Testis (tissue), 2 donors: ENCODE measurements at regions not wholly inside any gene's neighbourhood (a gene's known extent, or its start where the extent isn't known, plus 50 kb on each side); places are given as distances from the start of the nearest gene placed in this dataset.
"Not testable (repeated sequence)": the region's sequence is repeated elsewhere in the genome, so short reads cannot be mapped to it uniquely, and the experiment has no call there.

Experiments used
- DNase-seq: peaks from one replicate; pipeline ENCODE4 v3.0.0-alpha.2; 2019
- H3K27ac ChIP-seq, 2 donors: fragments of 200-600 bp; sonication (generic); one replicate each; pipeline ENCODE4 v1.5.1; 2019
- H3K27me3 ChIP-seq: fragments of 200-600 bp; sonication (generic); one replicate; pipeline ENCODE4 v1.5.1; 2019
- H3K36me3 ChIP-seq: fragments of 200-600 bp; sonication (generic); one replicate; pipeline ENCODE4 v1.5.1; 2017; ENCODE audit warnings: low read depth; ENCODE audit errors: missing control alignments
- H3K4me1 ChIP-seq: fragments of 200-600 bp; sonication (generic); one replicate; pipeline ENCODE4 v1.5.1; 2019
- H3K4me3 ChIP-seq, 2 donors: fragments of 200-600 bp; sonication (generic); one replicate each; pipeline ENCODE4 v1.5.1; 2017 to 2019
- H3K9me3 ChIP-seq: fragments of 200-600 bp; sonication (generic); one replicate; pipeline ENCODE4 v1.5.1; 2017
- POLR2A ChIP-seq: fragments of 450-650 bp; IDR thresholded peaks from one replicate; pipeline ENCODE4 v1.6.1; 2017; ENCODE audit warnings: antibody characterized with exemption, mild to moderate bottlenecking, moderate library complexity
- WGBS, 2 donors: methylation state at CpG; one replicate each; pipeline ENCODE4 v1.1.5; 2018; 5-methylcytosine and 5-hydroxymethylcytosine counted together
- intact Hi-C: fragments of 100-400 bp; cut with DNase I; formaldehyde crosslinking; loops from one replicate; pipeline ENCODE4 v1.15.1; 2023; ENCODE audit warnings: low total_unique reads
- TF ChIP-seq, protein P1 (sequence below), 3 experiments: fragments of 450-650 bp in 2 of 3; fragments of 200-600 bp in 1 of 3; sonication (generic) in 1 of 3; IDR thresholded peaks; one replicate each; pipeline ENCODE4 v1.5.1; 2016 to 2019; ENCODE audit warnings: antibody characterized with exemption in 3 of 3, mild to moderate bottlenecking in 2 of 3, moderate library complexity in 1 of 3

DNA sequence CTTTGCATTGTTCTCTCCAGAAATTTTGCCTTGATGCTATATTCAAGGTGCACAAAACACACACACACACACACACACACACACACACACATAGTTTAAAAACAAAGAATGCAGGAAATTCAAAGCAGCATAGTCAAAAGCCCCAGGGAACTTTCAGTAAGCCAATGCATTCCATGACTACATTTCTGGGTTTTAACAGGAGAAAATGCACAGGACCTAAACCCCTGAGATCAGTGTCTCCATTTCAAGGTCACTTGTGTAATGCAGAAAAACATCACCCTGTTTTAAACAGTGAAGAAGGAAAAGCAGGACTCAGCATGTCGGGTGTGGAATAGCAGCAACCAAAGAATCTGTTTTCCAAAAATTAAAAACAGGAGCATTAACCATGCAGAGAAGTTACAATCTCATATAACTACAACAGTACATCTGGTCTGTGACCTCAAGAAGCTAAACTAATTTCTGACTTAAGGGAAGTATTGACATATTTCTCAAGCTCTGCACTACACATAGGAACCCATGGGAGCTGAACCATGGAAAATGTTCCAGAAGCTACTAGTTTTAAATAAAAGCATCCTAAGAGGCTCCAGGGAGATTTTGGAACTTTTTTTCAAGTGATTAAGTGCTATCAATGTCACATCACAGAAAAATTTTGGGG, 296.7 kb downstream of the HINT1 start:
- 43 to 62% methylated on average over 1 of the region's 1 CpG for WGBS, 2 donors
- no peaks in the 10 kb centered on the region for H3K4me1 ChIP-seq
- no peak for TF ChIP-seq POLR2A
- TF ChIP-seq, protein P1, sequence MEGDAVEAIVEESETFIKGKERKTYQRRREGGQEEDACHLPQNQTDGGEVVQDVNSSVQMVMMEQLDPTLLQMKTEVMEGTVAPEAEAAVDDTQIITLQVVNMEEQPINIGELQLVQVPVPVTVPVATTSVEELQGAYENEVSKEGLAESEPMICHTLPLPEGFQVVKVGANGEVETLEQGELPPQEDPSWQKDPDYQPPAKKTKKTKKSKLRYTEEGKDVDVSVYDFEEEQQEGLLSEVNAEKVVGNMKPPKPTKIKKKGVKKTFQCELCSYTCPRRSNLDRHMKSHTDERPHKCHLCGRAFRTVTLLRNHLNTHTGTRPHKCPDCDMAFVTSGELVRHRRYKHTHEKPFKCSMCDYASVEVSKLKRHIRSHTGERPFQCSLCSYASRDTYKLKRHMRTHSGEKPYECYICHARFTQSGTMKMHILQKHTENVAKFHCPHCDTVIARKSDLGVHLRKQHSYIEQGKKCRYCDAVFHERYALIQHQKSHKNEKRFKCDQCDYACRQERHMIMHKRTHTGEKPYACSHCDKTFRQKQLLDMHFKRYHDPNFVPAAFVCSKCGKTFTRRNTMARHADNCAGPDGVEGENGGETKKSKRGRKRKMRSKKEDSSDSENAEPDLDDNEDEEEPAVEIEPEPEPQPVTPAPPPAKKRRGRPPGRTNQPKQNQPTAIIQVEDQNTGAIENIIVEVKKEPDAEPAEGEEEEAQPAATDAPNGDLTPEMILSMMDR (IDR thresholded peaks at IDR 0.05): no peak
- no peaks in the 10 kb centered on the region for H3K36me3 ChIP-seq
- H3K4me3 ChIP-seq: no peak overlapping the region
- H3K27ac ChIP-seq: no peak overlapping the region
- no peaks in the 10 kb centered on the region for H3K9me3 ChIP-seq
- intact Hi-C loops: no loop called here
- no peak for DNase-seq
- H3K27me3 ChIP-seq: no peaks in the 10 kb centered on the region

DNA sequence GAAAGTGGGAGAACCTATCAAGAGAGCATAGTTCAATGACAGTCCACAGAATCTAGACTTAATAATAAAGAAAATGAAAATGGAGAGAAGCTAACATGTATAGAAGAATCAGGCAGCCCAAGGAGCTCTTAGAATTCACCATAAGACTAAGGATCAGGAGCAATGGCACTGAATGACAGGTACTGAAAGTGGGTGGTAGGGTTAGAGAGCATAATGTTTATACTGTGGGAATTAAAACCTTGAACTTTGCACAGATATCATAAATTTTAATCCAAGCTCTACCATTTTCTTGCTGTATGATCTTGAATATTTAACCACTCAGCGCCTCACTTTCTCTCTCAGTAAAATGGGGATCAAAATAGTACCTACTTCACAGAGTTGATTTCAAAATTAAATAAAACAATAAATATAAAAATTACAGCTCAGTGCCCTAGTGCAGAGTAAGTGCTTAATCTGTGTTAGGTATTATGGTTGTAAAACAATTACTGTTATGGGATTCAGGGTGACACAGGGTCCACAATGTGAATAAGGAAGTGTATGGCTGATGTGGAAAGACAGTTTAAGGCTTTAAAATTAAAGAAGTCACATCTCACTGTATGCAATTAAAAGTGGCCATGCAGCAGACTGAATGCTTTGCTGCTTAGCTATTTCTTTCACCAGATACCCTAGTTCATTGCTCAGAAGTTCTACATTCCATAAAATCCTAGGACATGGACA, 319.8 kb downstream of the HINT1 start:
- 34 to 56% methylated on average over 1 of the region's 1 CpG for WGBS, 2 donors
- DNase-seq: no peak
- Histone ChIP-seq H3K27me3 (no peaks in the 10 kb centered on the region), H3K9me3 (no peaks in the 10 kb centered on the region), H3K27ac (no peak overlapping the region), H3K4me3 (no peak overlapping the region), H3K36me3 (no peaks in the 10 kb centered on the region), H3K4me1 (no peaks in the 10 kb centered on the region)
- TF ChIP-seq, protein P1 (IDR thresholded peaks at IDR 0.05): no peak
- TF ChIP-seq POLR2A: no peak
- intact Hi-C loops: no loop called here

DNA sequence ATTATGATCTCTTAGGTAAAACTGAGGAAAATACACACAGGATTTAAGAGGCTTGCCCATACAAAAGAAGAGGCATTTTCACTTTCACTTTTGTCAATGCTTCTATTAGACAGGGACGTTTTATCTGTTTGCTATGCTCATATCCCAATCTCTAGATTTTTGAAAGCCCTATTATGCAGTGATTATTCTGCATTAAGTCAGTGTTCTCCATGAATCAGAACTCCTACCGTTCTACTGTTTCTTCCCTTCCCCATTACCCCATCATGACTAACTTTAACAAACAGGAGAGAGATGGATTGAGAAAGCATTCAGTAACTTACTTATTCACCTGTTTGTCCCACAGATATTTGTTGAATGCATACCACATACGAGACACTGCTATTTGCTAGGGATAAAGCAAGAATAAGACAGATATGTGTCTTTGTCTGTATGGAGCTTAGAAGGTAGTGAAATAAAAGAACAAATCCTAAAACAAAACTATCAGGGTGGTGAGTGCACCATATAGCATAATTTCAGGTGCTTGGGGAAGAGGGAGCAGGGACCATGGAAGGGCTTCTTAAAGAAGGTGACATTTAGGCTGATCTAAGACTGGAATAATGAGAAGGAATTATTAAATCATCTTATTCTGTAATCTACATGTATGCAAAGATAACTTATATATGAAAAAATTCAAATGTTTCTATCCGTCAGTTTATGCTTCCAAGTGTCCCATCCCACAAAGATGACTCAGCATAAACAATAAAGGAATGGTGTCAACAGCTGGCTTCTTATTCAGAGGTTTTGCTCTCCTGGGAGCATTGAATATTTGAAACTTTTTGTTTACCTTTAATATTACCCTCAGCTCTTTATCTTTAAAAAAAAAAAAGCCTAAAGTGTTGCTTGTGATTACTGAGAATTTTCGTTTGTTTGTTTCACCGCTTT, 328.1 kb downstream of the HINT1 start:
- no peak overlapping the region for H3K27ac ChIP-seq
- no peak for TF ChIP-seq POLR2A
- TF ChIP-seq, protein P1 (IDR thresholded peaks at IDR 0.05): no peak
- WGBS, 2 donors: 47 to 49% methylated on average over 6 of the region's 6 CpGs
- DNase-seq: no peak
- no peaks in the 10 kb centered on the region for H3K27me3 ChIP-seq
- H3K36me3 ChIP-seq: no peaks in the 10 kb centered on the region
- H3K9me3 ChIP-seq: no peaks in the 10 kb centered on the region
- H3K4me3 ChIP-seq: no peak overlapping the region
- intact Hi-C loops: no loop called here
- no peaks in the 10 kb centered on the region for H3K4me1 ChIP-seq

DNA sequence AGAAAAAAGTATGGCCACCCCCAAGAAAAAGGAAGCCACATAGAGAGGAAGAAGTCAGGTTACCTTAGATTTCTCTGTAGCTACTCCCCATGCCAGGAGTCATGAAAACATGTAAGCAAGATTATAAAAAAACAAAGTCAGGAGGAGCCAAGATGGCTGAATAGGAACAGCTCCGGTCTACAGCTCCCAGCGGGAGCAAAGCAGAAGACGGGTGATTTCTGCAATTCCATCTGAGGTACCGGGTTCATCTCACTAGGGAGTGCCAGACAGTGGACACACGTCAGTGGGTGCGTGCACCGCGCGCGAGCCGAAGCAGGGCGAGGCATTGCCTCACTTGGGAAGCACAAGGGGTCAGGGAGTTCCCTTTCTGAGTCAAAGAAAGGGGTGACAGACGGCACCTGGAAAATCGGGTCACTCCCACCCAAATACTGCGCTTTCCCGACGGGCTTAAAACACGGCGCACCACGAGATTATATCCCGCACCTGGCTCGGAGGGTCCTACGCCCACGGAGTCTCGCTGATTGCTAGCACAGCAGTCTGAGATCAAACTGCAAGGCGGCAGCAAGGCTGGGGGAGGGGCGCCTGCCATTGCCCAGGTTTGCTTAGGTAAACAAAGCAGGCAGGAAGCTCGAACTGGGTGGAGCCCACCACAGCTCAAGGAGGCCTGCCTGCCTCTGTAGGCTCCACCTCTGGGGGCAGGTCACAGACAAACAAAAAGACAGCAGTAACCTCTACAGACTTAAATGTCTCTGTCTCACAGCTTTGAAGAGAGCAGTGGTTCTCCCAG, 347.3 kb downstream of the HINT1 start:
- DNase-seq, H3K9me3 ChIP-seq, intact Hi-C loops, H3K36me3 ChIP-seq, H3K27me3 ChIP-seq, H3K27ac ChIP-seq, H3K4me1 ChIP-seq, H3K4me3 ChIP-seq: not testable (repeated sequence)
- 85 to 96% methylated on average over 14 to 28 of the region's 28 CpGs for WGBS, 2 donors
